GM06990 (cell line): ENCODE measurements at regions not wholly inside any gene's neighbourhood (a gene's known extent, or its start where the extent isn't known, plus 50 kb on each side); places are given as distances from the start of the nearest gene placed in this dataset.
"Not testable (repeated sequence)": the region's sequence is repeated elsewhere in the genome, so short reads cannot be mapped to it uniquely, and the experiment has no call there.

ENCODE experiments used
- DNase-seq: peaks from one replicate; pipeline ENCODE4 v3.0.0-alpha.2; 2011; ENCODE audit not compliant: insufficient read length; ENCODE audit errors: extremely low read depth
- H3K27me3 ChIP-seq: replicated peaks from 2 replicates; pipeline ENCODE4 v1.6.0; 2011; ENCODE audit warnings: low read length; ENCODE audit not compliant: control insufficient read depth, insufficient read depth
- H3K36me3 ChIP-seq: 2 replicates; pipeline ENCODE4 v1.5.1; 2011; ENCODE audit warnings: low read length; ENCODE audit not compliant: control insufficient read depth, insufficient read depth
- H3K4me3 ChIP-seq: replicated peaks from 2 replicates; pipeline ENCODE4 v1.5.1; 2011; ENCODE audit warnings: low read depth, mild to moderate bottlenecking, control low read depth, low read length
- CTCF ChIP-seq: IDR thresholded peaks from 2 replicates; pipeline ENCODE4 v1.5.1; 2011; ENCODE audit warnings: low read length, control low read depth, mild to moderate bottlenecking, inconsistent platforms; ENCODE audit not compliant: insufficient read depth, poor library complexity, severe bottlenecking

GRCh38 chr5:67747096-67747495 is 468.5 kb upstream of the PIK3R1 start:
- H3K4me3 ChIP-seq = no peak overlapping the region
- TF ChIP-seq CTCF = no peak
- no peaks in the 10 kb centered on the region for H3K36me3 ChIP-seq
- no peak for DNase-seq
- H3K27me3 ChIP-seq = no peaks in the 10 kb centered on the region

GRCh38 chr5:67746608-67747007 is 468.9 kb upstream of the PIK3R1 start:
- H3K36me3 ChIP-seq, DNase-seq, H3K4me3 ChIP-seq, H3K27me3 ChIP-seq: not testable (repeated sequence)

GRCh38 chr5:67746103-67746502 is 469.5 kb upstream of the PIK3R1 start:
- Histone ChIP-seq H3K27me3 (no peaks in the 10 kb centered on the region), H3K36me3 (no peaks in the 10 kb centered on the region), H3K4me3 (no peak overlapping the region)
- DNase-seq = no peak
- no peak for TF ChIP-seq CTCF

- Histone ChIP-seq H3K36me3 (no peaks in the 10 kb centered on the region), H3K27me3 (no peaks in the 10 kb centered on the region), H3K4me3 (no peak overlapping the region)
- no peak for DNase-seq
- TF ChIP-seq CTCF = no peak
Measured at GRCh38 chr5:67732921-67733320, 482.6 kb upstream of the PIK3R1 start.

GRCh38 chr5:67732471-67732870 is 483.1 kb upstream of the PIK3R1 start:
- no peaks in the 10 kb centered on the region for H3K27me3 ChIP-seq
- H3K4me3 ChIP-seq = no peak overlapping the region
- no peak for TF ChIP-seq CTCF

GRCh38 chr5:67731886-67732285 is 483.7 kb upstream of the PIK3R1 start:
- Histone ChIP-seq H3K36me3 (no peaks in the 10 kb centered on the region), H3K4me3 (no peak overlapping the region), H3K27me3 (no peaks in the 10 kb centered on the region)
- no peak for TF ChIP-seq CTCF
- no peak for DNase-seq

More at GRCh38 chr5:67732471-67732870, 483.1 kb upstream of the PIK3R1 start:
- no peak for DNase-seq
- no peaks in the 10 kb centered on the region for H3K36me3 ChIP-seq
